ENCODE measurements at regions not wholly inside any gene's neighbourhood (a gene's known extent, or its start where the extent isn't known, plus 50 kb on each side); places are given as distances from the start of the nearest gene placed in this dataset.

DNA sequence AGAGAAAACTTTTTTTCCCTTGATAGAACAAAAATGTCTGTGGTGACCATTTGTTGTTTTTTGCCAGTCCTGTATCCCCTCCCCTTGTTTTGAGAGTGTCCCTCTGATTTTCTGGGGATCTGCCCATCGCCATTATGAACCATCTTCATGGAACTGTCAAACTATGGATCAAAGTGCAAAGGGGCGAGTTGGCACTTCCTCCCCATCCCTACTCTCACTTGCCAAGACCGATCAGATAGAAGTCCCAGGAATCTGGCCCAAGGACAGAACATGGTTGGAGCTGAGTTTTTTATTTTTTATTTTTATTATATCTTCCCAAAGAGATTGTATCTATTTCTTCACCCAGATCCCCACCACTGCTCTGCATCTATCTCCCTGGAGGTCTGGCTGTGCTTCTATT, 221.4 kb downstream of the IKZF2 start:
- no peaks in the 10 kb centered on the region for H3K27me3 ChIP-seq (replicated peaks; ENCODE audit: control insufficient read depth, insufficient read depth, low read length)
- no peak overlapping the region for H3K4me3 ChIP-seq (replicated peaks; ENCODE audit: low read depth, low read length)
- no peak for DNase-seq (ENCODE audit: extremely low read depth, insufficient read length)
- TF ChIP-seq, protein P1, sequence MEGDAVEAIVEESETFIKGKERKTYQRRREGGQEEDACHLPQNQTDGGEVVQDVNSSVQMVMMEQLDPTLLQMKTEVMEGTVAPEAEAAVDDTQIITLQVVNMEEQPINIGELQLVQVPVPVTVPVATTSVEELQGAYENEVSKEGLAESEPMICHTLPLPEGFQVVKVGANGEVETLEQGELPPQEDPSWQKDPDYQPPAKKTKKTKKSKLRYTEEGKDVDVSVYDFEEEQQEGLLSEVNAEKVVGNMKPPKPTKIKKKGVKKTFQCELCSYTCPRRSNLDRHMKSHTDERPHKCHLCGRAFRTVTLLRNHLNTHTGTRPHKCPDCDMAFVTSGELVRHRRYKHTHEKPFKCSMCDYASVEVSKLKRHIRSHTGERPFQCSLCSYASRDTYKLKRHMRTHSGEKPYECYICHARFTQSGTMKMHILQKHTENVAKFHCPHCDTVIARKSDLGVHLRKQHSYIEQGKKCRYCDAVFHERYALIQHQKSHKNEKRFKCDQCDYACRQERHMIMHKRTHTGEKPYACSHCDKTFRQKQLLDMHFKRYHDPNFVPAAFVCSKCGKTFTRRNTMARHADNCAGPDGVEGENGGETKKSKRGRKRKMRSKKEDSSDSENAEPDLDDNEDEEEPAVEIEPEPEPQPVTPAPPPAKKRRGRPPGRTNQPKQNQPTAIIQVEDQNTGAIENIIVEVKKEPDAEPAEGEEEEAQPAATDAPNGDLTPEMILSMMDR (IDR thresholded peaks at IDR 0.05; ENCODE audit: insufficient read depth, low read length, poor library complexity, severe bottlenecking) = no peak
- H3K36me3 ChIP-seq (ENCODE audit: control insufficient read depth, insufficient read depth, low read length) = no peaks in the 10 kb centered on the region; the same call in 1 of the 2 replicates

DNA sequence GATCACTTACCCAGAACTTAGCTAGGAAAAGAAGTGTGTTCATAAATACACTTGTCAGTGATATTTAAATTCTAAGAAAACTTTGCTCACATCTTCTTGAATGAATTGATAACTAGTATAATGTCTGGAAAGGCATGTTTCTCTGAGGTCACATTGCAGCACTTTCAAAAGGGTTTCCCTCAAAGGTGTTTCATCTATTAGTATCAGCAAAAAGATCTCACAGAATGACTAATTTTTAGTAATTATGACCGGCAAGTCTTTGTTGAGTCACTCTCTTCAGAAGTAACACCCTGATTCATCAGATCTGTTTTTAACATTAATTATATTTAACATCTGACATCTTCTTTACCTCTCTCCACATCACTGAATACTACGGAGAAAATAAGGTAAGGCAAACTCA, 222.3 kb downstream of the IKZF2 start:
- DNase-seq (ENCODE audit: extremely low read depth, insufficient read length) = peak; percentile 10
- no peaks in the 10 kb centered on the region for H3K27me3 ChIP-seq (replicated peaks; ENCODE audit: control insufficient read depth, insufficient read depth, low read length)
- TF ChIP-seq, protein P1 (IDR thresholded peaks at IDR 0.05; ENCODE audit: insufficient read depth, low read length, poor library complexity, severe bottlenecking) = no peak
- no peaks in the 10 kb centered on the region for H3K36me3 ChIP-seq (ENCODE audit: control insufficient read depth, insufficient read depth, low read length)
- H3K4me3 ChIP-seq (replicated peaks; ENCODE audit: low read depth, low read length) = no peak overlapping the region

DNA sequence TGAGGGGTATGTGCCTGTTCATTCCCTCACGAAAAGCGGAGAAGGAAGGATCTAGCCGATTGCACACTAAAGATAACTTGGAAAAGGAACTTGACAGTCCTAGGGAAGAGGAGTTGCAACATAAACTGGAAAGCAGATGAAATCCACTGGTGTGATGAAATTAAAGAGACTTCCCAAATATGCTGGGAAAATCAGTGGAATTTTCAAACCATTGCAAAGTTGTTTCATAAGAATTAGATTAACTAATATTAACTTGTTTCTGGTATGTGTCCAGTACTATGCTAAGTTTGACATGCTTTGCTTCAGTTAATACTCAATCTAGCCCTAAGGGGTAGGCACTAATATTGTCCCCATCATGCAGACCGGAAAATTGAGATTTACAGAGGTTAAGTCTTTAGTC, 222.7 kb downstream of the IKZF2 start:
- Histone ChIP-seq H3K27me3 (replicated peaks; ENCODE audit: control insufficient read depth, insufficient read depth, low read length) (no peaks in the 10 kb centered on the region), H3K4me3 (replicated peaks; ENCODE audit: low read depth, low read length) (no peak overlapping the region), H3K36me3 (ENCODE audit: control insufficient read depth, insufficient read depth, low read length) (no peaks in the 10 kb centered on the region)
- no peak for DNase-seq (ENCODE audit: extremely low read depth, insufficient read length)
- TF ChIP-seq, protein P1 (IDR thresholded peaks at IDR 0.05; ENCODE audit: insufficient read depth, low read length, poor library complexity, severe bottlenecking) = no peak

DNA sequence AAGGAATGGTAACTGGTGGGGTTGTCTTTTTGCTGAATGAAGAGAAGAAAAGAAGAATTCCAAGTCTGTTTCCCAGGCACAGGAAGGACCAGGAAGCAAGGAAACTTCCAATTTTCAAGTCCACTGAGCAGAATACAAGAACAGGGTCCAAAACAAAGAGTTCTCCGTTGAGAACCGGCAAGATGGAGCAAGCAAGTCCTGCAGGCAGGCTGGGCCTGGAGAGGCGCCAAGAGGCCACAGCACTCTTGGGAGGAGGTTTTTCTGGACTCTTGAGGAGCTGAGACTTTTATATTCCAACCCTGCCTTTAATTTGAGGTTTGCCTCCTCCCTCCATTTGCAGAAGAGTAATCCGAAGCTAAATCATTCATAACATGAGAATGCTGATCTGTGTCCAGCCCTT, 224.5 kb downstream of the IKZF2 start:
- no peak for DNase-seq (ENCODE audit: extremely low read depth, insufficient read length)
- TF ChIP-seq, protein P1 (IDR thresholded peaks at IDR 0.05; ENCODE audit: insufficient read depth, low read length, poor library complexity, severe bottlenecking) = no peak
- Histone ChIP-seq H3K4me3 (replicated peaks; ENCODE audit: low read depth, low read length) (no peak overlapping the region), H3K27me3 (replicated peaks; ENCODE audit: control insufficient read depth, insufficient read depth, low read length) (no peaks in the 10 kb centered on the region), H3K36me3 (ENCODE audit: control insufficient read depth, insufficient read depth, low read length) (no peaks in the 10 kb centered on the region)

DNA sequence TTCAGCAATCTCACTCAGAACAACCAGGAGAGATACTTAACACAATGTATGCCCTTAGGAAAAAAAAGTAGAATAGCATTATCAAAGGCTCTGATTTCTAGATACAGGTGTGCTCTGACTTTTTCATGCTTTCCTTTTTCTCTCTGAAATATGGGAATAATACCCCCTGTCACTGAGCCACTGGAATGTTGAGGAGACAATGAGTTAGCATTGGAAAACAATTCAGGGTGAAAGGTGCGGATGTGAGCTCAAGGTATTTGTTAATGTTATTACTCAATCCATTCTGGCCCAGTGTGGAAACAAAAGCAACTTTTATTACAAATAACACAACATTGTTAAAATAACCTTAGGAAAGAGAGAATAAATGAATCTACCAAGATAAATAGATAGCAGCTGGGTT, 228.0 kb downstream of the IKZF2 start:
- TF ChIP-seq, protein P1 (IDR thresholded peaks at IDR 0.05; ENCODE audit: insufficient read depth, low read length, poor library complexity, severe bottlenecking) = no peak
- Histone ChIP-seq H3K4me3 (replicated peaks; ENCODE audit: low read depth, low read length) (no peak overlapping the region), H3K36me3 (ENCODE audit: control insufficient read depth, insufficient read depth, low read length) (no peaks in the 10 kb centered on the region), H3K27me3 (replicated peaks; ENCODE audit: control insufficient read depth, insufficient read depth, low read length) (no peaks in the 10 kb centered on the region)
- DNase-seq (ENCODE audit: extremely low read depth, insufficient read length) = no peak

DNA sequence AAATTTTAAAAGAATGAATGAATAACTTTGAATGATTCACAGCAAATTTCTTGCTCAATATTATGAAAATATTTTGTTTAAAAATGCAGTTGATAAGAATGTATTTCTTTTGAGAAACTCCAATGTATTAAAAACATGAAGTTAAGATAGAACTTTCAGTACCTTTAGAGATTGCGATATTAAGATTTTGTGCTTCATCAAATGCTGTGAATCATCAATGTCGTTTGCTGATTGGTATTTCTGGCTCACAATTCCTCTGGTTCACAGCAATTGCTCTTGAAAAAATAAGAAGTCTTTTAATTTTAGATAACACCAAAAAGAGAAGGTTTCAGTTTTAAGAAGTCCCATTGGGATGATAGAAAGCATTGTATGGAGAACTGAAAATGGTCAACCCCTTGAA, 228.7 kb downstream of the IKZF2 start:
- no peak overlapping the region for H3K4me3 ChIP-seq (replicated peaks; ENCODE audit: low read depth, low read length)
- no peaks in the 10 kb centered on the region for H3K36me3 ChIP-seq (ENCODE audit: control insufficient read depth, insufficient read depth, low read length)
- TF ChIP-seq, protein P1 (IDR thresholded peaks at IDR 0.05; ENCODE audit: insufficient read depth, low read length, poor library complexity, severe bottlenecking) = no peak
- no peaks in the 10 kb centered on the region for H3K27me3 ChIP-seq (replicated peaks; ENCODE audit: control insufficient read depth, insufficient read depth, low read length)
- no peak for DNase-seq (ENCODE audit: extremely low read depth, insufficient read length)
